ENCODE measurements at regions not wholly inside any gene's neighbourhood (a gene's known extent, or its start where the extent isn't known, plus 50 kb on each side); places are given as distances from the start of the nearest gene placed in this dataset.
A peak's percentile ranks its signal among the peaks of the same experiment; 100 is the strongest.

GRCh38 chr5:103929338-103930013 lies 366.9 kb upstream of the NUDT12 start:
- H3K4me3 ChIP-seq (ENCODE audit: low read depth, low read length), result no peak overlapping the region
- TF ChIP-seq, protein P1, sequence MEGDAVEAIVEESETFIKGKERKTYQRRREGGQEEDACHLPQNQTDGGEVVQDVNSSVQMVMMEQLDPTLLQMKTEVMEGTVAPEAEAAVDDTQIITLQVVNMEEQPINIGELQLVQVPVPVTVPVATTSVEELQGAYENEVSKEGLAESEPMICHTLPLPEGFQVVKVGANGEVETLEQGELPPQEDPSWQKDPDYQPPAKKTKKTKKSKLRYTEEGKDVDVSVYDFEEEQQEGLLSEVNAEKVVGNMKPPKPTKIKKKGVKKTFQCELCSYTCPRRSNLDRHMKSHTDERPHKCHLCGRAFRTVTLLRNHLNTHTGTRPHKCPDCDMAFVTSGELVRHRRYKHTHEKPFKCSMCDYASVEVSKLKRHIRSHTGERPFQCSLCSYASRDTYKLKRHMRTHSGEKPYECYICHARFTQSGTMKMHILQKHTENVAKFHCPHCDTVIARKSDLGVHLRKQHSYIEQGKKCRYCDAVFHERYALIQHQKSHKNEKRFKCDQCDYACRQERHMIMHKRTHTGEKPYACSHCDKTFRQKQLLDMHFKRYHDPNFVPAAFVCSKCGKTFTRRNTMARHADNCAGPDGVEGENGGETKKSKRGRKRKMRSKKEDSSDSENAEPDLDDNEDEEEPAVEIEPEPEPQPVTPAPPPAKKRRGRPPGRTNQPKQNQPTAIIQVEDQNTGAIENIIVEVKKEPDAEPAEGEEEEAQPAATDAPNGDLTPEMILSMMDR (IDR thresholded peaks at IDR 0.05; ENCODE audit: low read depth, low read length, missing control alignments), result no peak
- no peak for DNase-seq (ENCODE audit: low read depth)
- in situ Hi-C loops (cut with HindIII; ENCODE audit: low sequenced_read_pairs), result no loop called here

- H3K4me3 ChIP-seq (ENCODE audit: low read depth, low read length), result no peak overlapping the region
- TF ChIP-seq, protein P1 (IDR thresholded peaks at IDR 0.05; ENCODE audit: low read depth, low read length, missing control alignments), result no peak
- DNase-seq (ENCODE audit: low read depth), result no peak
- in situ Hi-C loops (cut with HindIII; ENCODE audit: low sequenced_read_pairs), result no loop called here
These were observed 365.1 kb upstream of the NUDT12 start for GRCh38 chr5:103927739-103928138.

GRCh38 chr5:103923616-103924168 lies 361.1 kb upstream of the NUDT12 start:
- in situ Hi-C loops (cut with HindIII; ENCODE audit: low sequenced_read_pairs), result no loop called here
- TF ChIP-seq, protein P1 (IDR thresholded peaks at IDR 0.05; ENCODE audit: low read depth, low read length, missing control alignments), result no peak
- H3K4me3 ChIP-seq (ENCODE audit: low read depth, low read length), result no peak overlapping the region
- DNase-seq (ENCODE audit: low read depth), result no peak

- in situ Hi-C loops (cut with HindIII; ENCODE audit: low sequenced_read_pairs), result no loop called here
- H3K4me3 ChIP-seq (ENCODE audit: low read depth, low read length), result no peak overlapping the region
- TF ChIP-seq, protein P1 (IDR thresholded peaks at IDR 0.05; ENCODE audit: low read depth, low read length, missing control alignments), result no peak
These were observed 356.9 kb upstream of the NUDT12 start for GRCh38 chr5:103919506-103919905.

DNA sequence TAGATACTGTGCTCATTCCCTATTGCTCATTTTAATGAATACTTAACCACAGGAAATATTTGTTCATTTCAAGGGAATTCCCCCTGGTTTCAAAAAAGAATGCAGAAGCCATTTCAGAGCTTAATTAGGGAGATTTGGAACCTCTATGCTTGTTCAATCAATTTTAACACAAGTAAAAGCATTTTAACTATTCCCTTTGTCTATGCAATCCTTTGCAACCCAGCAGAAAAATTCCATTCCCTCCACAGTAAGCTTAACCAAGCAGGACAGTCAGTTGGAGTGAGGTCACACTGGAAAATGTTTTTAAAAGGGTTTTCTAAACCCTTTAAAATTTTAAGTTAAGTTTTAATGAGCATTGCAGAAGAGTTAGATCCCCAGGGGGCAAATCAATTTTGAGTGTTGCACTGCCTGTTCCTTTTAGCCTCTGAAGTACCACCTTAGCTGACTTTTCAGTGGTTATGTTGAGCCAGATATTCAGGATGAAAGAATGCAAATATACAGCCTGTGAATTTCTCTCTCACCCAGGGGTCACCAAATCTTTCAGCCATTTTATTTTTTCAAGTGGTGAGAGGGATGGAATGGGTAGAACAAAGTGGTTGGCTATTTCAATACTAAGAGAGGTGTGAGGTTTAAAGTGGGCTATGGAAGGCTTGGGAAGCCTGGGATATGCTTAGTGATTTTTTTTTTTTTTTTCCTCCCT lies 356.2 kb upstream of the NUDT12 start:
- in situ Hi-C loops (cut with HindIII; ENCODE audit: low sequenced_read_pairs), result no loop called here
- peak; percentile 61 for DNase-seq (ENCODE audit: low read depth)
- no peak overlapping the region for H3K4me3 ChIP-seq (ENCODE audit: low read depth, low read length)
- TF ChIP-seq, protein P1 (IDR thresholded peaks at IDR 0.05; ENCODE audit: low read depth, low read length, missing control alignments), result no peak

More at GRCh38 chr5:103919506-103919905, 356.9 kb upstream of the NUDT12 start:
- no peak for DNase-seq (ENCODE audit: low read depth)

DNA sequence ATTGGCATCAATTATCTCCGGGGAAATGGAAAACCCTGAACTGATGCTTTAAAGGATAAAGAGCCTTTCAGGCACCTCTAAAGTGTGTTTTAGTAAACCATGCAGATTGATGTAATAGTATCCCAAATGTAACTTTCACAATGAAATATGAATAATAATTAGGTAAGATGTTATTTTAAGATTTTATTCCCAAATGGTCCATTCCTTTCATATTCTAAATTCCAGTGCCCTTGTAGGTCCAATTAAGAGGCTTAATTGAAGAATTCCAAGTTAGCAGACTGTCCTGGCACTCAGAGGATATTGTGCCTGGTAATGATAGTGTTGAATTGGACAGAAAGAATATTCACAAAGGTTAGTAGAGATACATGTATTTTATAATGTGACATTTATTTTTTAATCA lies 352.5 kb upstream of the NUDT12 start:
- no peak for DNase-seq (ENCODE audit: low read depth)
- no peak overlapping the region for H3K4me3 ChIP-seq (ENCODE audit: low read depth, low read length)
- in situ Hi-C loops (cut with HindIII; ENCODE audit: low sequenced_read_pairs), result no loop called here
- TF ChIP-seq, protein P1 (IDR thresholded peaks at IDR 0.05; ENCODE audit: low read depth, low read length, missing control alignments), result no peak
